H9 (cell line): ENCODE measurements at regions not wholly inside any gene's neighbourhood (a gene's known extent, or its start where the extent isn't known, plus 50 kb on each side); places are given as distances from the start of the nearest gene placed in this dataset.

Source experiments
- DNase-seq: peaks from one replicate; pipeline ENCODE4 v3.0.0-alpha.2; 2017
- H2AFZ ChIP-seq: one replicate; pipeline ENCODE4 v1.6.1; 2013; ENCODE audit warnings: mild to moderate bottlenecking, low read length, control low read depth, moderate library complexity
- H2AK5ac ChIP-seq: 2 replicates; pipeline ENCODE4 v1.6.1; 2013; ENCODE audit warnings: low read length, control low read depth, mixed read lengths; ENCODE audit not compliant: insufficient read length
- H2BK120ac ChIP-seq: one replicate; pipeline ENCODE4 v1.6.1; 2013; ENCODE audit warnings: low read depth, mild to moderate bottlenecking, low read length, control low read depth, inconsistent platforms; ENCODE audit not compliant: poor library complexity, severe bottlenecking
- H2BK12ac ChIP-seq: 2 replicates; pipeline ENCODE4 v1.6.1; 2013; ENCODE audit warnings: low read length, control low read depth, mixed read lengths, low read depth; ENCODE audit not compliant: insufficient read length
- H2BK15ac ChIP-seq: 2 replicates; pipeline ENCODE4 v1.6.1; 2013; ENCODE audit warnings: low read depth, low read length, control low read depth
- H2BK20ac ChIP-seq: one replicate; pipeline ENCODE4 v1.6.1; 2013; ENCODE audit warnings: low read depth, mild to moderate bottlenecking, low read length, control low read depth, inconsistent platforms; ENCODE audit not compliant: poor library complexity, severe bottlenecking
- H2BK5ac ChIP-seq: 2 replicates; pipeline ENCODE4 v1.6.1; 2013; ENCODE audit warnings: low read length, control low read depth, mixed read lengths; ENCODE audit not compliant: insufficient read length
- H3K14ac ChIP-seq: 2 replicates; pipeline ENCODE4 v1.6.1; 2013; ENCODE audit warnings: low read length, control low read depth; ENCODE audit not compliant: insufficient read depth
- H3K18ac ChIP-seq: 2 replicates; pipeline ENCODE4 v1.6.1; 2013; ENCODE audit warnings: low read depth, mild to moderate bottlenecking, mixed read lengths, low read length, control low read depth; ENCODE audit not compliant: insufficient read length
- H3K23ac ChIP-seq: 2 replicates; pipeline ENCODE4 v1.6.1; 2013; ENCODE audit warnings: low read length, control low read depth, mixed read lengths, low read depth; ENCODE audit not compliant: insufficient read length
- H3K23me2 ChIP-seq: 2 replicates; pipeline ENCODE4 v1.6.1; 2013; ENCODE audit warnings: low read depth, mild to moderate bottlenecking, mixed read lengths, low read length, control low read depth; ENCODE audit not compliant: insufficient read length, poor library complexity, severe bottlenecking
- H3K27ac ChIP-seq: 2 replicates; pipeline ENCODE4 v1.5.1; 2013; ENCODE audit warnings: low read length, control low read depth, mixed read lengths, low read depth; ENCODE audit not compliant: insufficient read length
- H3K27me3 ChIP-seq: 2 replicates; pipeline ENCODE4 v1.6.1; 2013; ENCODE audit warnings: low read length, control low read depth, inconsistent platforms; ENCODE audit not compliant: insufficient read depth
- H3K4ac ChIP-seq: 2 replicates; pipeline ENCODE4 v1.6.1; 2013; ENCODE audit warnings: low read depth, mild to moderate bottlenecking, control low read depth, inconsistent platforms, low read length, moderate library complexity
- H3K4me1 ChIP-seq: 2 replicates; pipeline ENCODE4 v1.6.1; 2013; ENCODE audit warnings: low read length, control low read depth, inconsistent platforms; ENCODE audit not compliant: insufficient read depth
- H3K4me2 ChIP-seq: 2 replicates; pipeline ENCODE4 v1.6.1; 2013; ENCODE audit warnings: low read length, control low read depth, mixed read lengths; ENCODE audit not compliant: insufficient read length, insufficient read depth
- H3K56ac ChIP-seq: 2 replicates; pipeline ENCODE4 v1.6.1; 2013; ENCODE audit warnings: low read depth, mild to moderate bottlenecking, mixed read lengths, low read length, control low read depth; ENCODE audit not compliant: insufficient read length
- H3K79me1 ChIP-seq: 2 replicates; pipeline ENCODE4 v1.6.1; 2013; ENCODE audit warnings: low read depth, mild to moderate bottlenecking, moderate library complexity, low read length, control low read depth, inconsistent platforms; ENCODE audit not compliant: insufficient read depth, poor library complexity, severe bottlenecking
- H3K79me2 ChIP-seq: 2 replicates; pipeline ENCODE4 v1.6.1; 2013; ENCODE audit warnings: low read length, control low read depth, inconsistent platforms; ENCODE audit not compliant: insufficient read depth
- H3K9ac ChIP-seq: 2 replicates; pipeline ENCODE4 v1.6.1; 2013; ENCODE audit warnings: low read length, control low read depth, mixed read lengths; ENCODE audit not compliant: insufficient read length; ENCODE audit errors: extremely low read depth
- H3K9me3 ChIP-seq: one replicate; pipeline ENCODE4 v1.6.1; 2013; ENCODE audit warnings: low read depth, low read length, inconsistent platforms; ENCODE audit not compliant: control insufficient read depth
- H3T11ph ChIP-seq: one replicate; pipeline ENCODE4 v1.6.1; 2013; ENCODE audit warnings: mild to moderate bottlenecking, low read length, control low read depth, inconsistent platforms
- H4K20me1 ChIP-seq: one replicate; pipeline ENCODE4 v1.6.1; 2013; ENCODE audit not compliant: control insufficient read depth, insufficient read length, insufficient read depth
- H4K5ac ChIP-seq: 2 replicates; pipeline ENCODE4 v1.6.1; 2013; ENCODE audit warnings: low read depth, mild to moderate bottlenecking, mixed read lengths, low read length, control low read depth; ENCODE audit not compliant: insufficient read length
- H4K8ac ChIP-seq: replicated peaks from 2 replicates; pipeline ENCODE4 v1.6.1; 2013; ENCODE audit warnings: low read length, control low read depth, mixed read lengths, low read depth; ENCODE audit not compliant: insufficient read length
- H4K91ac ChIP-seq: 2 replicates; pipeline ENCODE4 v1.6.1; 2013; ENCODE audit warnings: low read depth, mild to moderate bottlenecking, moderate library complexity, mixed read lengths, low read length, control low read depth; ENCODE audit not compliant: insufficient read length
- H3K27ac Mint-ChIP-seq, 3 experiments: 2 replicates in 2 of 3; 3 replicates in 1 of 3; pipeline ENCODE4 v1.8.0; 2020 to 2021; ENCODE audit warnings: mixed read lengths in 3 of 3, mild to moderate bottlenecking in 1 of 3, moderate library complexity in 1 of 3
- H3K27me3 Mint-ChIP-seq: 2 replicates; pipeline ENCODE4 v1.8.0; 2021; ENCODE audit warnings: low read depth, mild to moderate bottlenecking, moderate library complexity, mixed read lengths
- H3K36me3 Mint-ChIP-seq, 3 experiments: 2 replicates in 2 of 3; 3 replicates in 1 of 3; pipeline ENCODE4 v1.8.0; 2020 to 2021; ENCODE audit warnings: low read depth in 3 of 3, mixed read lengths in 3 of 3; ENCODE audit not compliant: insufficient read depth in 1 of 3
- H3K4me1 Mint-ChIP-seq, 2 experiments: 2 replicates each; pipeline ENCODE4 v1.8.0; 2020; ENCODE audit warnings: mixed read lengths in 2 of 2
- H3K4me3 Mint-ChIP-seq, 2 experiments: 2 replicates in 1 of 2; 3 replicates in 1 of 2; pipeline ENCODE4 v1.8.0; 2020 to 2021; ENCODE audit warnings: mild to moderate bottlenecking in 2 of 2, mixed read lengths in 2 of 2, moderate library complexity in 1 of 2
- H3K9me3 Mint-ChIP-seq, 2 experiments: 2 replicates in 1 of 2; 3 replicates in 1 of 2; pipeline ENCODE4 v1.8.0; 2020; ENCODE audit warnings: mild to moderate bottlenecking in 2 of 2, mixed read lengths in 2 of 2, moderate library complexity in 1 of 2
- WGBS: extraction: QIAGEN DNeasy Blood & Tissue Kit; methylation state at CpG from one replicate; pipeline ENCODE4 v1.1.7; 2013; ENCODE audit warnings: missing lambda C conversion rate, low lambda C conversion rate, mixed read lengths; ENCODE audit not compliant: insufficient read length; ENCODE audit errors: extremely low coverage; 5-methylcytosine and 5-hydroxymethylcytosine counted together
- TF ChIP-seq, protein P1 (sequence below): fragments of 200-600 bp; sonication (generic); conservative IDR thresholded peaks from 3 replicates; pipeline ENCODE4 v1.8.0; 2021; ENCODE audit warnings: antibody characterized with exemption, mild to moderate bottlenecking

DNA sequence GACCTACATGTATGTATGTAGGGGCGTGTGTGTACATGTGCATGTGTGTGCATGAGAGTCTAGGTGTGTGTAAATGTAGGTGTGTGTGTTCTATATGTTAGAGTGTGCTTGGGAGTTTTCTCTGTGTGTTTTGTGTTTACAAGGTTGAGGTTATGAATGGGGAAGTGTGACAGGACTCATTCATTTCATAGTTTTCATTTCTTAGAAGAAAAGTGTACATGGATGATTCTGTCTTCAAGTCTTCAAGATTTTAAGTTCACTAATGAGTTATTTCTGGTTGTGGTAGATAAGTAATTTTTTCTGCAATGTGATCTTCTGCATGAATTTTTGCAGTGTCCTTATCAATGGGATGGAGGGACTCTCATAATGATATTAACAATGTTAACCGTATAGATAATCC, 118.2 kb upstream of the SLC10A2 start:
- no peak overlapping the region for H3T11ph ChIP-seq
- no peak overlapping the region for H2BK5ac ChIP-seq
- no peaks in the 10 kb centered on the region for H4K20me1 ChIP-seq
- no peak for DNase-seq
- no CpG with 5 or more reads among the region's 2 CpGs for WGBS
- H3K79me1 ChIP-seq, result no peaks in the 10 kb centered on the region
- no peak overlapping the region for H4K5ac ChIP-seq
- H3K9ac ChIP-seq, result no peak overlapping the region
- no peak overlapping the region for H3K4me2 ChIP-seq
- H3K23me2 ChIP-seq, result no peaks in the 10 kb centered on the region
- H2AFZ ChIP-seq, result no peak overlapping the region
- no peak overlapping the region for H3K23ac ChIP-seq
- no peak overlapping the region for H3K18ac ChIP-seq
- H3K4me1 Mint-ChIP-seq, result peaks cover 11 to 13% of the 10 kb centered on the region in 2 experiments
- H4K91ac ChIP-seq, result no peak overlapping the region
- no peaks in the 10 kb centered on the region for H3K79me2 ChIP-seq
- H3K27me3 Mint-ChIP-seq, result no peaks in the 10 kb centered on the region
- H3K27me3 ChIP-seq, result no peaks in the 10 kb centered on the region
- no peak overlapping the region for H3K4me3 Mint-ChIP-seq
- H3K56ac ChIP-seq, result no peak overlapping the region
- no peak overlapping the region for H2BK120ac ChIP-seq
- H3K4ac ChIP-seq, result no peak overlapping the region
- H3K14ac ChIP-seq, result no peak overlapping the region
- H3K27ac Mint-ChIP-seq, result no peak overlapping the region
- H2BK12ac ChIP-seq, result no peak overlapping the region
- no peaks in the 10 kb centered on the region for H3K9me3 ChIP-seq
- H3K9me3 Mint-ChIP-seq, result no peaks in the 10 kb centered on the region
- TF ChIP-seq, protein P1, sequence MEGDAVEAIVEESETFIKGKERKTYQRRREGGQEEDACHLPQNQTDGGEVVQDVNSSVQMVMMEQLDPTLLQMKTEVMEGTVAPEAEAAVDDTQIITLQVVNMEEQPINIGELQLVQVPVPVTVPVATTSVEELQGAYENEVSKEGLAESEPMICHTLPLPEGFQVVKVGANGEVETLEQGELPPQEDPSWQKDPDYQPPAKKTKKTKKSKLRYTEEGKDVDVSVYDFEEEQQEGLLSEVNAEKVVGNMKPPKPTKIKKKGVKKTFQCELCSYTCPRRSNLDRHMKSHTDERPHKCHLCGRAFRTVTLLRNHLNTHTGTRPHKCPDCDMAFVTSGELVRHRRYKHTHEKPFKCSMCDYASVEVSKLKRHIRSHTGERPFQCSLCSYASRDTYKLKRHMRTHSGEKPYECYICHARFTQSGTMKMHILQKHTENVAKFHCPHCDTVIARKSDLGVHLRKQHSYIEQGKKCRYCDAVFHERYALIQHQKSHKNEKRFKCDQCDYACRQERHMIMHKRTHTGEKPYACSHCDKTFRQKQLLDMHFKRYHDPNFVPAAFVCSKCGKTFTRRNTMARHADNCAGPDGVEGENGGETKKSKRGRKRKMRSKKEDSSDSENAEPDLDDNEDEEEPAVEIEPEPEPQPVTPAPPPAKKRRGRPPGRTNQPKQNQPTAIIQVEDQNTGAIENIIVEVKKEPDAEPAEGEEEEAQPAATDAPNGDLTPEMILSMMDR, result no peak
- no peak overlapping the region for H2BK20ac ChIP-seq
- H3K36me3 Mint-ChIP-seq, result no peaks in the 10 kb centered on the region
- no peak overlapping the region for H2AK5ac ChIP-seq
- no peak overlapping the region for H2BK15ac ChIP-seq
- 0 out of 2 replicates have a peak, but pooled peaks cover 2% of the 10 kb centered on the region for H3K4me1 ChIP-seq
- H4K8ac ChIP-seq, result no peak overlapping the region
- H3K27ac ChIP-seq, result no peak overlapping the region
